Renal pelvis (tissue), 1 donor: ENCODE measurements at regions not wholly inside any gene's neighbourhood (a gene's known extent, or its start where the extent isn't known, plus 50 kb on each side); places are given as distances from the start of the nearest gene placed in this dataset.
A peak's percentile ranks its signal among the peaks of the same experiment; 100 is the strongest.
"Not testable (repeated sequence)": the region's sequence is repeated elsewhere in the genome, so short reads cannot be mapped to it uniquely, and the experiment has no call there.

Experiments used
- DNase-seq: peaks from one replicate; pipeline ENCODE4 v3.0.0-alpha.2; 2013

- DNase-seq = peak; percentile 75
These were observed 62.6 kb upstream of the CDR2 start for GRCh38 chr16:22436823-22437652.

GRCh38 chr16:22436326-22436822 is 62.0 kb upstream of the CDR2 start:
- not testable (repeated sequence) for DNase-seq

- not testable (repeated sequence) for DNase-seq
These were observed 56.9 kb upstream of the CDR2 start for GRCh38 chr16:22431314-22431713.

- DNase-seq = no peak
These were observed 54.2 kb upstream of the CDR2 start for GRCh38 chr16:22428654-22429053.

- no peak for DNase-seq
These were observed 53.1 kb upstream of the CDR2 start for GRCh38 chr16:22427556-22427955.

GRCh38 chr16:22425847-22426246 is 51.4 kb upstream of the CDR2 start:
- no peak for DNase-seq

- DNase-seq = no peak
These were observed 50.8 kb upstream of the CDR2 start for GRCh38 chr16:22425036-22425801.

- no peak for DNase-seq
These were observed 49.9 kb upstream of the CDR2 start for GRCh38 chr16:22424161-22424937.
